Endodermal cell (in vitro differentiated cells): ENCODE measurements at regions not wholly inside any gene's neighbourhood (a gene's known extent, or its start where the extent isn't known, plus 50 kb on each side); places are given as distances from the start of the nearest gene placed in this dataset.

Experiments used
- DNase-seq: peaks from one replicate; pipeline ENCODE4 v3.0.0-alpha.2; 2017
- H3K27ac ChIP-seq: 2 replicates; pipeline ENCODE4 v1.5.1; 2013; ENCODE audit warnings: mild to moderate bottlenecking, low read depth, low read length, moderate library complexity
- H3K27me3 ChIP-seq: 2 replicates; pipeline ENCODE4 v1.6.1; 2013; ENCODE audit warnings: mild to moderate bottlenecking, low read length, moderate library complexity; ENCODE audit not compliant: insufficient read depth, control insufficient read depth, poor library complexity, severe bottlenecking
- H3K36me3 ChIP-seq: 2 replicates; pipeline ENCODE4 v1.7.0; 2013; ENCODE audit warnings: mild to moderate bottlenecking, low read length, moderate library complexity; ENCODE audit not compliant: control insufficient read depth, insufficient read depth
- H3K4me1 ChIP-seq: one replicate; pipeline ENCODE4 v1.7.0; 2013; ENCODE audit warnings: low read length; ENCODE audit not compliant: control insufficient read depth, insufficient read depth
- H3K4me3 ChIP-seq: 2 replicates; pipeline ENCODE4 v1.5.1; 2013; ENCODE audit warnings: mild to moderate bottlenecking, low read length, moderate library complexity
- H3K9ac ChIP-seq: 2 replicates; pipeline ENCODE4 v1.6.1; 2013; ENCODE audit warnings: mild to moderate bottlenecking, low read length, moderate library complexity; ENCODE audit not compliant: poor library complexity, severe bottlenecking; ENCODE audit errors: extremely low read depth
- H3K9me3 ChIP-seq: 2 replicates; pipeline ENCODE4 v1.6.1; 2013; ENCODE audit warnings: mild to moderate bottlenecking, low read length, moderate library complexity; ENCODE audit not compliant: control insufficient read depth
- H3K27ac Mint-ChIP-seq: 2 replicates; pipeline ENCODE4 v1.8.0; 2020; ENCODE audit warnings: mixed read lengths
- H3K27me3 Mint-ChIP-seq: 2 replicates; pipeline ENCODE4 v1.8.0; 2021; ENCODE audit warnings: mild to moderate bottlenecking, mixed read lengths; ENCODE audit not compliant: insufficient read depth
- H3K36me3 Mint-ChIP-seq: 2 replicates; pipeline ENCODE4 v1.8.0; 2020; ENCODE audit warnings: low read depth, mixed read lengths
- H3K4me1 Mint-ChIP-seq: 2 replicates; pipeline ENCODE4 v1.8.0; 2020; ENCODE audit warnings: mixed read lengths
- H3K4me3 Mint-ChIP-seq: 2 replicates; pipeline ENCODE4 v1.8.0; 2020; ENCODE audit warnings: mild to moderate bottlenecking, moderate library complexity, mixed read lengths
- H3K9me3 Mint-ChIP-seq: 2 replicates; pipeline ENCODE4 v1.8.0; 2020; ENCODE audit warnings: mild to moderate bottlenecking, mixed read lengths
- CTCF ChIP-seq: fragments of 200-600 bp; sonication (generic); conservative IDR thresholded peaks from 2 replicates; pipeline ENCODE4 v1.5.0; 2021; ENCODE audit warnings: antibody characterized with exemption, mild to moderate bottlenecking
- WGBS, 2 experiments: methylation state at CpG; one replicate each; pipeline versions ENCODE4 v1.1.5 to v1.1.7; 2013; ENCODE audit warnings: missing lambda C conversion rate in 2 of 2, mixed read lengths in 1 of 2; ENCODE audit not compliant: insufficient coverage in 1 of 2, insufficient read length in 1 of 2; 5-methylcytosine and 5-hydroxymethylcytosine counted together

GRCh38 chr5:102654559-102655349 is 100.4 kb upstream of the PAM start:
- peaks cover 6% of the 10 kb centered on the region for H3K4me1 Mint-ChIP-seq
- no peak overlapping the region for H3K4me3 ChIP-seq

GRCh38 chr5:102659151-102659550 is 96.0 kb upstream of the PAM start:
- Histone ChIP-seq H3K27ac (no peak overlapping the region), H3K4me1 (no peaks in the 10 kb centered on the region), H3K27me3 (no peaks in the 10 kb centered on the region), H3K9ac (no peak overlapping the region), H3K4me3 (no peak overlapping the region), H3K9me3 (no peaks in the 10 kb centered on the region), H3K36me3 (no peaks in the 10 kb centered on the region)
- no peaks in the 10 kb centered on the region for H3K36me3 Mint-ChIP-seq
- no peak overlapping the region for H3K27ac Mint-ChIP-seq
- 86 to 90% methylated on average over 2 of the region's 2 CpGs for WGBS, 2 experiments
- H3K4me3 Mint-ChIP-seq, result no peak overlapping the region
- H3K9me3 Mint-ChIP-seq, result no peaks in the 10 kb centered on the region
- TF ChIP-seq CTCF, result no peak
- no peak for DNase-seq
- peaks cover 5% of the 10 kb centered on the region for H3K4me1 Mint-ChIP-seq
- no peaks in the 10 kb centered on the region for H3K27me3 Mint-ChIP-seq

More at GRCh38 chr5:102654559-102655349, 100.4 kb upstream of the PAM start:
- Histone ChIP-seq H3K9ac (no peak overlapping the region), H3K27me3 (no peaks in the 10 kb centered on the region), H3K4me1 (no peaks in the 10 kb centered on the region), H3K36me3 (no peaks in the 10 kb centered on the region), H3K9me3 (no peaks in the 10 kb centered on the region), H3K27ac (no peak overlapping the region)
- Mint-ChIP-seq H3K36me3 (no peaks in the 10 kb centered on the region), H3K9me3 (no peaks in the 10 kb centered on the region), H3K27ac (no peak overlapping the region), H3K27me3 (no peaks in the 10 kb centered on the region), H3K4me3 (no peak overlapping the region)
- DNase-seq, result no peak
- WGBS, 2 experiments, result 89% methylated on average over 1 of the region's 1 CpG; no CpG with 5 or more reads in 1 of the 2 experiments
- no peak for TF ChIP-seq CTCF

- no peaks in the 10 kb centered on the region for H3K36me3 Mint-ChIP-seq
- H3K36me3 ChIP-seq, result no peaks in the 10 kb centered on the region
- no peak for DNase-seq
- no peak overlapping the region for H3K27ac Mint-ChIP-seq
- peaks cover 2% of the 10 kb centered on the region for H3K4me1 Mint-ChIP-seq
- H3K4me3 ChIP-seq, result no peak overlapping the region
- H3K27me3 ChIP-seq, result no peaks in the 10 kb centered on the region
- H3K4me3 Mint-ChIP-seq, result no peak overlapping the region
- no peak for TF ChIP-seq CTCF
- H3K27me3 Mint-ChIP-seq, result no peaks in the 10 kb centered on the region
- H3K4me1 ChIP-seq, result peaks cover 3% of the 10 kb centered on the region
- 97% methylated on average over 2 of the region's 2 CpGs; no CpG with 5 or more reads in 1 of the 2 experiments for WGBS, 2 experiments
- H3K9me3 ChIP-seq, result no peaks in the 10 kb centered on the region
- H3K9me3 Mint-ChIP-seq, result no peaks in the 10 kb centered on the region
- H3K27ac ChIP-seq, result no peak overlapping the region
- no peak overlapping the region for H3K9ac ChIP-seq
These were observed 95.0 kb upstream of the PAM start for GRCh38 chr5:102660111-102660510.
